ENCODE measurements at regions not wholly inside any gene's neighbourhood (a gene's known extent, or its start where the extent isn't known, plus 50 kb on each side); places are given as distances from the start of the nearest gene placed in this dataset.

GRCh38 chr3:15974647-15975046 is 176.9 kb upstream of the ANKRD28 start:
- H3K4me3 ChIP-seq (ENCODE audit: low read depth, low read length), result no peak overlapping the region
- no peak for DNase-seq (ENCODE audit: low read depth)
- no peak for TF ChIP-seq CTCF (IDR thresholded peaks at IDR 0.05; ENCODE audit: insufficient read depth, low read length)

GRCh38 chr3:15976524-15976923 is 178.7 kb upstream of the ANKRD28 start:
- no peak for TF ChIP-seq CTCF (IDR thresholded peaks at IDR 0.05; ENCODE audit: insufficient read depth, low read length)
- no peak for DNase-seq (ENCODE audit: low read depth)
- H3K4me3 ChIP-seq (ENCODE audit: low read depth, low read length), result no peak overlapping the region

GRCh38 chr3:15977090-15977489 is 179.3 kb upstream of the ANKRD28 start:
- no peak overlapping the region for H3K4me3 ChIP-seq (ENCODE audit: low read depth, low read length)
- TF ChIP-seq CTCF (IDR thresholded peaks at IDR 0.05; ENCODE audit: insufficient read depth, low read length), result no peak
- peak; percentile 30 for DNase-seq (ENCODE audit: low read depth)

DNA sequence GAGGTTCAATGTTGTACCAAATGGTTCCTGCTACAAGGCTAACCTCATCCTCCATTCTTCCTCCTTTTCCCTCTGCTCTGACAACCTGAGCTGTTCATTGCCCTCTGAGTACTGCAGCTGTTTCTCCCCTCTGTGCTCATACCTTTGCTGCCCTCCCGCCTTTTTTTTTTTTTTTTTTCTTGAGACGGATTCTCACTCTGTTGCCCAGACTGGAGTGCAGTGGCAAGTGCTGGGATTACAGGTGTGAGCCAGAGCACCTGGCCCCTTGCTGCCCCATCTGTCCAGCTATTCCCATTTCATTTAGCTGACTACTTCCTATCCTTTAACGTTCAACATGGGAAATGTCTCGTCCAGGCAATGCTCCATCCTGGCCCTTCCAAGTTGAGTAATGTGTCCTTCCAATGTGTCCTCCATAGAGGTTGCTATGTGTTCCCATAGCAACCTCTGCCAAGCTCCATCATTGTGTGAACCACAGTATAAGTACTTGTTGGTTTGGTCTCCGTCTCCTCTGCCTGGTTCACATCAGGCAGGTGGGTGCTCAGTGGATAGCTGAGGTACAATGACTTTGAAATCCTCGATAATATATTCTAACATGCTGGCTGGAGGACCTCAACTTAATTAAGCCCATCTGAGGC is 179.9 kb upstream of the ANKRD28 start:
- DNase-seq (ENCODE audit: low read depth), result no peak
- H3K4me3 ChIP-seq (ENCODE audit: low read depth, low read length), result no peak overlapping the region
- TF ChIP-seq CTCF (IDR thresholded peaks at IDR 0.05; ENCODE audit: insufficient read depth, low read length), result no peak

DNA sequence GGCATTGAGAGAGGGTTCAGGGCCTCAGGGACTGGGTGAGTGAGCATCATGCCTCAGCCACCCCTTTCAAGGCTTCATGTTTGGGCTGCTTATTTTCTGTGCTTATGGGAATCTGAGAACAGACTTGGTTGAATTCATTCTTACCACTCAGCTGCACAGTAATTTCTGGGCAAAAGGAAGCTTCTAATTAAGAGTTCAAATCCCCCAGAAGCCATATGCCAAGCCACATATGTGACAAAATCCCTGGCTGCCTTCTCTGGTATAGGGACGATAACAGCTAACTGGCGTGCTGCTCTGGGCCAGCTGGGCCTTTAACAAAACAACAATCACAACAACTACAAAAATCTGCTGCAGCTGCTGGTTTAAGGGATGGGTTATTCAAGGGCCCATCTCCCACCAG is 181.0 kb upstream of the ANKRD28 start:
- no peak for TF ChIP-seq CTCF (IDR thresholded peaks at IDR 0.05; ENCODE audit: insufficient read depth, low read length)

GRCh38 chr3:15979495-15979894 is 181.7 kb upstream of the ANKRD28 start:
- DNase-seq (ENCODE audit: low read depth), result peak; percentile 45
- H3K4me3 ChIP-seq (ENCODE audit: low read depth, low read length), result no peak overlapping the region
- TF ChIP-seq CTCF (IDR thresholded peaks at IDR 0.05; ENCODE audit: insufficient read depth, low read length), result no peak

More for the DNA sequence above, 181.0 kb upstream of the ANKRD28 start:
- no peak for DNase-seq (ENCODE audit: low read depth)
- H3K4me3 ChIP-seq (ENCODE audit: low read depth, low read length), result no peak overlapping the region

DNA sequence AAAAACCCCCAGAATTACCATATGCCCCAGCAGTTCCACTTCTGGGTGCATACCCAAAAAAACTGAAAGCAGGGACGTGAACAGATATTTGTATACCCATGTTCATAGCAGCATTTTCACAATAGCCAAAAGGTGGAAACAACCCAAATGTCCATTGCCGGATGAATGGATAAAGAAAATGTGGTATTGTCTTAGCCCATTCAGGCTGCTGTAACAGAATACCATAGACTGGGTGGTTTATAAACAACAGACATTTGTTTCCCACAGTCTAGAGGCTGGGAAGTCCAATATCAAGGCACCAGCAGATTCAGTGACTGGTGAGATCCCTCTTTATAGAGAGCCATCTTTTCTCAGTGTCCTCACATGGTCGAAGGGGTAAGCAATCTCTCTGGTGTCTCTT is 182.1 kb upstream of the ANKRD28 start:
- no peak for DNase-seq (ENCODE audit: low read depth)
- TF ChIP-seq CTCF (IDR thresholded peaks at IDR 0.05; ENCODE audit: insufficient read depth, low read length), result no peak
- H3K4me3 ChIP-seq (ENCODE audit: low read depth, low read length), result no peak overlapping the region

Data from fibroblast of the aortic adventitia (primary cell).